ENCODE measurements at regions not wholly inside any gene's neighbourhood (a gene's known extent, or its start where the extent isn't known, plus 50 kb on each side); places are given as distances from the start of the nearest gene placed in this dataset.
"Not testable (repeated sequence)": the region's sequence is repeated elsewhere in the genome, so short reads cannot be mapped to it uniquely, and the experiment has no call there.

- TF ChIP-seq CTCF (IDR thresholded peaks at IDR 0.05; ENCODE audit: borderline replicate concordance, insufficient read depth, low read depth, low read length), result no peak
- H3K4me3 ChIP-seq (ENCODE audit: low read depth, low read length), result no peak overlapping the region
Observed at GRCh38 chrX:147533426-147533825, 378.3 kb upstream of the FMR1 start.

- no peak for TF ChIP-seq CTCF (IDR thresholded peaks at IDR 0.05; ENCODE audit: borderline replicate concordance, insufficient read depth, low read depth, low read length)
- H3K4me3 ChIP-seq (ENCODE audit: low read depth, low read length), result no peak overlapping the region
Observed at GRCh38 chrX:147537172-147537571, 374.5 kb upstream of the FMR1 start.

- not testable (repeated sequence) for H3K4me3 ChIP-seq (ENCODE audit: low read depth, low read length)
Observed at GRCh38 chrX:147548023-147548422, 363.7 kb upstream of the FMR1 start.

- TF ChIP-seq CTCF (IDR thresholded peaks at IDR 0.05; ENCODE audit: borderline replicate concordance, insufficient read depth, low read depth, low read length), result no peak
- H3K4me3 ChIP-seq (ENCODE audit: low read depth, low read length), result no peak overlapping the region
Observed at GRCh38 chrX:147550217-147550616, 361.5 kb upstream of the FMR1 start.

- no peak overlapping the region for H3K4me3 ChIP-seq (ENCODE audit: low read depth, low read length)
- no peak for TF ChIP-seq CTCF (IDR thresholded peaks at IDR 0.05; ENCODE audit: borderline replicate concordance, insufficient read depth, low read depth, low read length)
Observed at GRCh38 chrX:147559191-147559590, 352.5 kb upstream of the FMR1 start.

- TF ChIP-seq CTCF (IDR thresholded peaks at IDR 0.05; ENCODE audit: borderline replicate concordance, insufficient read depth, low read depth, low read length), result no peak
- no peak overlapping the region for H3K4me3 ChIP-seq (ENCODE audit: low read depth, low read length)
Observed at GRCh38 chrX:147565237-147565636, 346.5 kb upstream of the FMR1 start.

GRCh38 chrX:147570483-147570882 lies 341.2 kb upstream of the FMR1 start:
- TF ChIP-seq CTCF (IDR thresholded peaks at IDR 0.05; ENCODE audit: borderline replicate concordance, insufficient read depth, low read depth, low read length), result no peak
- H3K4me3 ChIP-seq (ENCODE audit: low read depth, low read length), result no peak overlapping the region

GRCh38 chrX:147573266-147573665 lies 338.5 kb upstream of the FMR1 start:
- TF ChIP-seq CTCF (IDR thresholded peaks at IDR 0.05; ENCODE audit: borderline replicate concordance, insufficient read depth, low read depth, low read length), result no peak
- no peak overlapping the region for H3K4me3 ChIP-seq (ENCODE audit: low read depth, low read length)

All from GM12875 (cell line).